Colonic mucosa (tissue), 4 donors: ENCODE measurements at regions not wholly inside any gene's neighbourhood (a gene's known extent, or its start where the extent isn't known, plus 50 kb on each side); places are given as distances from the start of the nearest gene placed in this dataset.

ENCODE experiments used
- DNase-seq: peaks from one replicate; pipeline ENCODE4 v3.0.0-alpha.2; 2020
- H3K27ac ChIP-seq: fragments of 200-600 bp; one replicate; pipeline ENCODE4 v1.8.0; 2021
- H3K27me3 ChIP-seq: fragments of 200-600 bp; one replicate; pipeline ENCODE4 v1.8.0; 2021
- H3K36me3 ChIP-seq: fragments of 200-600 bp; one replicate; pipeline ENCODE4 v1.8.0; 2021
- H3K4me1 ChIP-seq: fragments of 200-600 bp; one replicate; pipeline ENCODE4 v1.8.0; 2021; ENCODE audit warnings: mild to moderate bottlenecking
- H3K4me3 ChIP-seq: fragments of 200-600 bp; one replicate; pipeline ENCODE4 v1.8.0; 2021
- H3K9ac ChIP-seq, 2 donors: one replicate each; pipeline ENCODE4 v1.7.0; 2013; ENCODE audit warnings: control low read depth in 2 of 2, low read depth in 2 of 2, low read length in 2 of 2
- H3K9me3 ChIP-seq: fragments of 200-600 bp; one replicate; pipeline ENCODE4 v1.8.0; 2021
- intact Hi-C: fragments of 100-400 bp; cut with DNase I; formaldehyde crosslinking; loops from one replicate; pipeline ENCODE4 v1.14.1; 2022
- TF ChIP-seq, protein P1 (sequence below): fragments of 200-600 bp; IDR thresholded peaks from one replicate; pipeline ENCODE4 v1.8.0; 2022; ENCODE audit warnings: antibody characterized with exemption, mild to moderate bottlenecking
- donor health status: healthy.
- donor health status: DM: no; HTN: no; CAD: no.
- donor health status: DM: no; HTN: no; CAD: no.

DNA sequence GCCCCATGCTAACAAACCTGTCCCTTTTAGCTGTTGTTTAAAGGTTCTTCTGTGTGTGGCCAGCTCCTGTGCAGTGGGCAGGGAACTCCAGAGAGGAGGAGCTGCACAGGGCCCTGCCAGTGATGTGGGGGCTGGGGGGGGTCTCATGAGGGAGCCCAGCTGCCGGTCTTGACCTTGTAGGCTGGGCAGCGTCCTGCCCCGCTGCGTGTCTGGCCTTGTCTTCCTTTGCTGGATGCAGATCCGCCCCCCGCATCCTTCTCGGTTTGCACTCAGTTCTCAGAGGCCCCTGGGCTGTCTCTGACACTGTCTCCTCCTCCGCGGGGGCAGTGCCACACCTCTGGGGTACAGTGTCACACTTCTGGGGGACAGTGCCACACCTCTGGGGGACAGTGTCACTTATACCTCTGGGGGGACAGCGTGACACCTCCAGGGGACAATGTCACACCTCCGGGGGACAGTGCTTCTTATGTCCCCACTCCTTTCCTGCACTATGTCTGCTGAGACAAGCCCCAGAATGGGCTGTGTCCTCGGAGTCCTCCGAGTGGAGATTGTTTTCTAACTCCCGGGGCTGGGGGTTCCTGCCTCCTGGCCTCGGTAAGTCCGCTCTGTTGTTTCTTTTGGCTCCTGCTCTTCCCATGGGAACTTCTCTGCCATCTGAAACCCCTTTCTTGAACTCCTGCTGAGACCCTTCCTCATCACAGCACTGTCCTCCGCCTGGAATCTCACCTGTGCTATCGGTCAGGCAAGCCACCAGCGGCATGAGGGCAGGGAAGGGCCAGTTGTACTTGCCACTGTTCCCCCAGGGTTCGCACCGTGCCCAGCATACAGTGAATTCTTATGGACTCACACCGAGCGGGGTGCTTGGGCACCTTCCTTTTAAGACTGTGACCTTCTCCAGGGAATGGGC, 788.3 kb downstream of the TBC1D22A start:
- no peak overlapping the region for H3K9ac ChIP-seq
- no peaks in the 10 kb centered on the region for H3K27me3 ChIP-seq
- TF ChIP-seq, protein P1, sequence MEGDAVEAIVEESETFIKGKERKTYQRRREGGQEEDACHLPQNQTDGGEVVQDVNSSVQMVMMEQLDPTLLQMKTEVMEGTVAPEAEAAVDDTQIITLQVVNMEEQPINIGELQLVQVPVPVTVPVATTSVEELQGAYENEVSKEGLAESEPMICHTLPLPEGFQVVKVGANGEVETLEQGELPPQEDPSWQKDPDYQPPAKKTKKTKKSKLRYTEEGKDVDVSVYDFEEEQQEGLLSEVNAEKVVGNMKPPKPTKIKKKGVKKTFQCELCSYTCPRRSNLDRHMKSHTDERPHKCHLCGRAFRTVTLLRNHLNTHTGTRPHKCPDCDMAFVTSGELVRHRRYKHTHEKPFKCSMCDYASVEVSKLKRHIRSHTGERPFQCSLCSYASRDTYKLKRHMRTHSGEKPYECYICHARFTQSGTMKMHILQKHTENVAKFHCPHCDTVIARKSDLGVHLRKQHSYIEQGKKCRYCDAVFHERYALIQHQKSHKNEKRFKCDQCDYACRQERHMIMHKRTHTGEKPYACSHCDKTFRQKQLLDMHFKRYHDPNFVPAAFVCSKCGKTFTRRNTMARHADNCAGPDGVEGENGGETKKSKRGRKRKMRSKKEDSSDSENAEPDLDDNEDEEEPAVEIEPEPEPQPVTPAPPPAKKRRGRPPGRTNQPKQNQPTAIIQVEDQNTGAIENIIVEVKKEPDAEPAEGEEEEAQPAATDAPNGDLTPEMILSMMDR = no peak
- no peaks in the 10 kb centered on the region for H3K9me3 ChIP-seq
- H3K36me3 ChIP-seq = no peaks in the 10 kb centered on the region
- H3K4me3 ChIP-seq = no peak overlapping the region
- H3K4me1 ChIP-seq = no peaks in the 10 kb centered on the region
- intact Hi-C loops = no loop called here
- no peak for DNase-seq
- no peak overlapping the region for H3K27ac ChIP-seq

DNA sequence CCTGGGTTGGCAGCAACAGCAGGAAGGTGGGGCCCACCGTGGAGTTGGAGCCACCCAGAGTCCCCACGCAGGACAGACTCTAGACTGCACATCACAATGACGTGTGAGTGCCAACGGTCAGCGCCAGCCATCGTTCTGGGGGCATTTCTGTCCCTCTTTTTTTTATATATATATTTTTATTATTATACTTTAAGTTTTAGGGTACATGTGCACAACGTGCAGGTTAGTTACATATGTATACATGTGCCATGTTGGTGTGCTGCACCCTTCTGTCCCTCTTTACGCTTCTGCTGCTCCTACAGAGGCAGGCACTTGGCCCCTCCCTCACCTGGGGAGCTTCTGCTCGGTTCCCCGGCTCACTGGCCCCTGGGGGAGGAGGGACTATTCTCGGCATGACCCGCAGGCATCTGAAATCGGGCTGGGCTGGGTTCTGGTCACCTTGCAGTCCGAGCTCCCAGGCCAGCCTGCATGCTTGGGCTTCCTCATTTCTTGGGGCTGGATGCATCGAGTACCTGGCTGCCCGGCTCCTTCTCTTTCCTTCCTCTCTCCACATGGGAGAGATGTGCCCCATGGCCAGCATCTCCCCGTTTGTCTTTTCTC, 787.4 kb downstream of the TBC1D22A start:
- no peak overlapping the region for H3K9ac ChIP-seq
- H3K4me1 ChIP-seq = no peaks in the 10 kb centered on the region
- intact Hi-C loops = no loop called here
- no peak for DNase-seq
- TF ChIP-seq, protein P1 = no peak
- no peak overlapping the region for H3K4me3 ChIP-seq
- H3K27me3 ChIP-seq = no peaks in the 10 kb centered on the region
- H3K27ac ChIP-seq = no peak overlapping the region
- no peaks in the 10 kb centered on the region for H3K9me3 ChIP-seq
- no peaks in the 10 kb centered on the region for H3K36me3 ChIP-seq

- Histone ChIP-seq H3K9ac (no peak overlapping the region), H3K4me1 (no peaks in the 10 kb centered on the region), H3K36me3 (no peaks in the 10 kb centered on the region), H3K4me3 (no peak overlapping the region), H3K9me3 (no peaks in the 10 kb centered on the region), H3K27ac (no peak overlapping the region), H3K27me3 (no peaks in the 10 kb centered on the region)
- intact Hi-C loops = no loop called here
- no peak for DNase-seq
- TF ChIP-seq, protein P1 = no peak
These were observed 786.7 kb downstream of the TBC1D22A start for GRCh38 chr22:47548953-47549740.

DNA sequence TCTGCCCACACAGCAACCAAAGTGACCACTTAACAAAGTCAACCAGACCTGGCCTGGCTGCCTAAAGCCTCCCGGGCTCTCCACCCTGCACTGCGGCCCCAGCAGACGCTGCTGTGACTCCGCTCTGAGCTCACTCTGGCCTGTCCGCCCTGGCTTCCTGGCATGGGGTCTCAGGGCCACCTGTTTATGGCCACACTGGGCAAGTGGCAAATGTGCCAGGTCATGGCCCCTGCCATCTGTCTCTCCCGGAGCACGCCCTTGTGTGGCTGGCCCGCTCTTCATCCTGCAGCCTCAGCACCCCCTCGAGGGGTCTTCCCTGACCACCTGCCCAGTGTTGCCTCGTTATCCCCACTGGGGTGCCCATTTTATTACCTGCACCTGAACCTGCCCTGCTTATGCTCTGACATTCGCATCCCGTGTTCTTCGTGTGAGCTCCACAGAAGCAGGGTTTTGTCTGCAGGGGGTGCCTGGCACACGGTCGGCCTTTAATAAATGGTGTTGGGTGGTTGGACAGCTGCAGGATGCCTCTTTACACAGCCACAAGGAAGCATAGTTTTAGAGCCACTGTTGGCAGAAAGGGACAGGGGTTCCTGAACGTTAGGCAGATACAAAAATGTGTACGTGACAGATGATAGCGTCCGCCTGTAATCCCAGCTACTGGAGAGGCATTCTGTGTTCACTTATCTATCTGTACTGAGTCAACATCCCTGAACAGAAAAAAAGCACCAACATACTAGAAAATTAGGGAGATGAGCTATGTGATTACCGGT, 785.6 kb downstream of the TBC1D22A start:
- no peaks in the 10 kb centered on the region for H3K27me3 ChIP-seq
- no peak overlapping the region for H3K27ac ChIP-seq
- no peak for DNase-seq
- intact Hi-C loops = no loop called here
- no peak overlapping the region for H3K9ac ChIP-seq
- H3K9me3 ChIP-seq = no peaks in the 10 kb centered on the region
- H3K4me1 ChIP-seq = no peaks in the 10 kb centered on the region
- H3K4me3 ChIP-seq = no peak overlapping the region
- H3K36me3 ChIP-seq = no peaks in the 10 kb centered on the region
- TF ChIP-seq, protein P1 = no peak

GRCh38 chr22:47547239-47547661, 784.8 kb downstream of the TBC1D22A start:
- Histone ChIP-seq H3K9me3 (no peaks in the 10 kb centered on the region), H3K36me3 (no peaks in the 10 kb centered on the region), H3K4me3 (no peak overlapping the region), H3K27me3 (no peaks in the 10 kb centered on the region), H3K27ac (no peak overlapping the region), H3K4me1 (no peaks in the 10 kb centered on the region), H3K9ac (no peak overlapping the region)
- no peak for DNase-seq
- intact Hi-C loops = no loop called here
- TF ChIP-seq, protein P1 = no peak
